DND-41 (cell line): ENCODE measurements at regions not wholly inside any gene's neighbourhood (a gene's known extent, or its start where the extent isn't known, plus 50 kb on each side); places are given as distances from the start of the nearest gene placed in this dataset.

Experiments
- CTCF ChIP-seq: IDR thresholded peaks from 2 replicates; pipeline ENCODE4 v1.5.1; 2012; ENCODE audit warnings: borderline replicate concordance, low read length, moderate library complexity, mild to moderate bottlenecking; ENCODE audit not compliant: poor library complexity, severe bottlenecking; ENCODE audit errors: extremely low read depth
- EZH2 ChIP-seq: IDR thresholded peaks from 3 replicates; pipeline ENCODE4 v1.6.1; 2012; ENCODE audit warnings: borderline replicate concordance, low read depth, mild to moderate bottlenecking, moderate library complexity, low read length, inconsistent platforms; ENCODE audit not compliant: severe bottlenecking

- TF ChIP-seq CTCF, result no peak
- no peak for TF ChIP-seq EZH2
These were observed 82.0 kb upstream of the WASF3 start for GRCh38 chr13:26475176-26476110.
